ENCODE measurements at regions not wholly inside any gene's neighbourhood (a gene's known extent, or its start where the extent isn't known, plus 50 kb on each side); places are given as distances from the start of the nearest gene placed in this dataset.
"Not testable (repeated sequence)": the region's sequence is repeated elsewhere in the genome, so short reads cannot be mapped to it uniquely, and the experiment has no call there.

GRCh38 chr4:33881176-33881575, 2363.1 kb downstream of the ARAP2 start:
- Mint-ChIP-seq H3K27me3 (no peaks in the 10 kb centered on the region), H3K4me1 (no peaks in the 10 kb centered on the region), H3K27ac (no peak overlapping the region), H3K4me3 (no peak overlapping the region), H3K36me3 (no peaks in the 10 kb centered on the region), H3K9me3 (peaks cover 9% of the 10 kb centered on the region)

- Mint-ChIP-seq H3K36me3 (no peaks in the 10 kb centered on the region), H3K9me3 (peaks cover 13% of the 10 kb centered on the region), H3K4me1 (no peaks in the 10 kb centered on the region), H3K4me3 (no peak overlapping the region), H3K27ac (no peak overlapping the region), H3K27me3 (no peaks in the 10 kb centered on the region)
Measured at GRCh38 chr4:33882246-33882990, 2361.9 kb downstream of the ARAP2 start.

- Mint-ChIP-seq H3K4me1 (no peaks in the 10 kb centered on the region), H3K4me3 (no peak overlapping the region), H3K9me3 (peaks cover 15% of the 10 kb centered on the region), H3K27ac (no peak overlapping the region), H3K27me3 (no peaks in the 10 kb centered on the region), H3K36me3 (no peaks in the 10 kb centered on the region)
Measured at GRCh38 chr4:33883111-33883510, 2361.2 kb downstream of the ARAP2 start.

- Mint-ChIP-seq H3K9me3 (peaks cover 14% of the 10 kb centered on the region), H3K4me1 (no peaks in the 10 kb centered on the region), H3K36me3 (no peaks in the 10 kb centered on the region), H3K27me3 (no peaks in the 10 kb centered on the region), H3K4me3 (no peak overlapping the region), H3K27ac (no peak overlapping the region)
Measured at GRCh38 chr4:33886356-33886755, 2358.0 kb downstream of the ARAP2 start.

GRCh38 chr4:33890841-33891240, 2353.5 kb downstream of the ARAP2 start:
- Mint-ChIP-seq H3K9me3 (peaks cover 14% of the 10 kb centered on the region), H3K4me3 (no peak overlapping the region), H3K27me3 (no peaks in the 10 kb centered on the region), H3K36me3 (no peaks in the 10 kb centered on the region), H3K27ac (no peak overlapping the region), H3K4me1 (no peaks in the 10 kb centered on the region)

- H3K4me3 Mint-ChIP-seq, result no peak overlapping the region
- H3K27ac Mint-ChIP-seq, result no peak overlapping the region
- no peaks in the 10 kb centered on the region for H3K4me1 Mint-ChIP-seq
- H3K27me3 Mint-ChIP-seq, result no peaks in the 10 kb centered on the region
- no peaks in the 10 kb centered on the region for H3K36me3 Mint-ChIP-seq
- H3K9me3 Mint-ChIP-seq, result peaks cover 9% of the 10 kb centered on the region
Measured at GRCh38 chr4:33911959-33912358, 2332.4 kb downstream of the ARAP2 start.

- H3K4me3 Mint-ChIP-seq, result no peak overlapping the region
- H3K27me3 Mint-ChIP-seq, result no peaks in the 10 kb centered on the region
- H3K36me3 Mint-ChIP-seq, result no peaks in the 10 kb centered on the region
- no peak overlapping the region for H3K27ac Mint-ChIP-seq
- H3K9me3 Mint-ChIP-seq, result peaks cover 8% of the 10 kb centered on the region
- H3K4me1 Mint-ChIP-seq, result no peaks in the 10 kb centered on the region
Measured at GRCh38 chr4:33914386-33914785, 2329.9 kb downstream of the ARAP2 start.

- Mint-ChIP-seq H3K4me1 (no peaks in the 10 kb centered on the region), H3K27ac (no peak overlapping the region), H3K27me3 (no peaks in the 10 kb centered on the region), H3K4me3 (no peak overlapping the region), H3K9me3 (no peaks in the 10 kb centered on the region), H3K36me3 (no peaks in the 10 kb centered on the region)
Measured at GRCh38 chr4:33923469-33923868, 2320.8 kb downstream of the ARAP2 start.

GRCh38 chr4:33924239-33924638, 2320.1 kb downstream of the ARAP2 start:
- Mint-ChIP-seq H3K4me3 (no peak overlapping the region), H3K9me3 (no peaks in the 10 kb centered on the region), H3K4me1 (no peaks in the 10 kb centered on the region), H3K27me3 (no peaks in the 10 kb centered on the region), H3K27ac (no peak overlapping the region), H3K36me3 (no peaks in the 10 kb centered on the region)

GRCh38 chr4:33924811-33925210, 2319.5 kb downstream of the ARAP2 start:
- no peak overlapping the region for H3K4me3 Mint-ChIP-seq
- no peaks in the 10 kb centered on the region for H3K9me3 Mint-ChIP-seq
- H3K27ac Mint-ChIP-seq, result no peak overlapping the region
- no peaks in the 10 kb centered on the region for H3K36me3 Mint-ChIP-seq
- no peaks in the 10 kb centered on the region for H3K4me1 Mint-ChIP-seq
- no peaks in the 10 kb centered on the region for H3K27me3 Mint-ChIP-seq

- H3K9me3 Mint-ChIP-seq, result no peaks in the 10 kb centered on the region
- H3K36me3 Mint-ChIP-seq, result no peaks in the 10 kb centered on the region
- H3K27ac Mint-ChIP-seq, result no peak overlapping the region
- H3K4me3 Mint-ChIP-seq, result no peak overlapping the region
- no peaks in the 10 kb centered on the region for H3K4me1 Mint-ChIP-seq
- no peaks in the 10 kb centered on the region for H3K27me3 Mint-ChIP-seq
Measured at GRCh38 chr4:33930497-33930896, 2313.8 kb downstream of the ARAP2 start.

GRCh38 chr4:33931026-33931425, 2313.3 kb downstream of the ARAP2 start:
- H3K27me3 Mint-ChIP-seq, result no peaks in the 10 kb centered on the region
- no peaks in the 10 kb centered on the region for H3K9me3 Mint-ChIP-seq
- H3K4me1 Mint-ChIP-seq, result no peaks in the 10 kb centered on the region
- H3K4me3 Mint-ChIP-seq, result no peak overlapping the region
- H3K27ac Mint-ChIP-seq, result no peak overlapping the region
- H3K36me3 Mint-ChIP-seq, result no peaks in the 10 kb centered on the region

- Mint-ChIP-seq H3K27me3 (no peaks in the 10 kb centered on the region), H3K4me1 (no peaks in the 10 kb centered on the region), H3K36me3 (no peaks in the 10 kb centered on the region), H3K9me3 (peaks cover 5% of the 10 kb centered on the region), H3K27ac (no peak overlapping the region), H3K4me3 (no peak overlapping the region)
Measured at GRCh38 chr4:33940281-33940680, 2304.0 kb downstream of the ARAP2 start.

GRCh38 chr4:33941854-33942253, 2302.5 kb downstream of the ARAP2 start:
- Mint-ChIP-seq H3K36me3 (no peaks in the 10 kb centered on the region), H3K27ac (no peak overlapping the region), H3K4me1 (no peaks in the 10 kb centered on the region), H3K27me3 (no peaks in the 10 kb centered on the region), H3K9me3 (peaks cover 5% of the 10 kb centered on the region), H3K4me3 (no peak overlapping the region)

GRCh38 chr4:33948921-33949320, 2295.4 kb downstream of the ARAP2 start:
- Mint-ChIP-seq H3K4me1 (no peaks in the 10 kb centered on the region), H3K27ac (no peak overlapping the region), H3K27me3 (no peaks in the 10 kb centered on the region), H3K36me3 (no peaks in the 10 kb centered on the region), H3K4me3 (no peak overlapping the region), H3K9me3 (peaks cover 3% of the 10 kb centered on the region)

GRCh38 chr4:33953848-33954247, 2290.5 kb downstream of the ARAP2 start:
- not testable (repeated sequence) for H3K27ac Mint-ChIP-seq, H3K4me3 Mint-ChIP-seq, H3K27me3 Mint-ChIP-seq, H3K4me1 Mint-ChIP-seq, H3K9me3 Mint-ChIP-seq, H3K36me3 Mint-ChIP-seq

- no peaks in the 10 kb centered on the region for H3K36me3 Mint-ChIP-seq
- no peaks in the 10 kb centered on the region for H3K27me3 Mint-ChIP-seq
- peaks cover 10% of the 10 kb centered on the region for H3K9me3 Mint-ChIP-seq
- no peak overlapping the region for H3K4me3 Mint-ChIP-seq
- no peak overlapping the region for H3K27ac Mint-ChIP-seq
- no peaks in the 10 kb centered on the region for H3K4me1 Mint-ChIP-seq
Measured at GRCh38 chr4:33954759-33955158, 2289.6 kb downstream of the ARAP2 start.

Data from activated naive CD4-positive, alpha-beta T cell treated with anti-CD3 and anti-CD28 coated beads, Interleukin-2, amount 50 U/mL, for 24 hours (primary cell).